Neural progenitor cell (in vitro differentiated cells): ENCODE measurements at regions not wholly inside any gene's neighbourhood (a gene's known extent, or its start where the extent isn't known, plus 50 kb on each side); places are given as distances from the start of the nearest gene placed in this dataset.

Experiments used
- DNase-seq: peaks from one replicate; pipeline ENCODE4 v3.0.0-alpha.2; 2016; ENCODE audit warnings: low spot score
- H2AFZ ChIP-seq: fragments of 200-600 bp; sonication (generic); replicated peaks from 2 replicates; pipeline ENCODE4 v1.6.1; 2016; ENCODE audit warnings: antibody characterized with exemption
- H3F3A ChIP-seq: fragments of 200-600 bp; sonication (generic); 2 replicates; pipeline ENCODE4 v1.6.1; 2016; ENCODE audit warnings: antibody characterized with exemption, low read depth
- H3K27ac ChIP-seq: fragments of 200-600 bp; sonication (generic); 2 replicates; pipeline ENCODE4 v1.5.1; 2016; ENCODE audit warnings: mild to moderate bottlenecking
- H3K27me3 ChIP-seq: fragments of 200-600 bp; sonication (generic); 2 replicates; pipeline ENCODE4 v1.6.1; 2016; ENCODE audit warnings: mild to moderate bottlenecking, moderate library complexity
- H3K36me3 ChIP-seq: fragments of 200-600 bp; sonication (generic); 2 replicates; pipeline ENCODE4 v1.5.1; 2016
- H3K4me1 ChIP-seq: fragments of 200-600 bp; sonication (generic); 2 replicates; pipeline ENCODE4 v1.6.1; 2016; ENCODE audit warnings: mixed run types
- H3K4me2 ChIP-seq: fragments of 200-600 bp; sonication (generic); 2 replicates; pipeline ENCODE4 v1.6.1; 2016
- H3K4me3 ChIP-seq: fragments of 200-600 bp; sonication (generic); 2 replicates; pipeline ENCODE4 v1.5.1; 2016
- H3K79me2 ChIP-seq: fragments of 200-600 bp; sonication (generic); 2 replicates; pipeline ENCODE4 v1.6.1; 2016; ENCODE audit warnings: low read depth
- H3K9ac ChIP-seq: fragments of 200-600 bp; sonication (generic); 2 replicates; pipeline ENCODE4 v1.6.1; 2016
- H3K9me3 ChIP-seq: fragments of 200-600 bp; sonication (generic); 2 replicates; pipeline ENCODE4 v1.5.1; 2016; ENCODE audit warnings: low read depth
- H4K20me1 ChIP-seq: fragments of 200-600 bp; sonication (generic); 2 replicates; pipeline ENCODE4 v1.6.1; 2016; ENCODE audit warnings: low read depth
- H3K27ac Mint-ChIP-seq: 3 replicates; pipeline ENCODE4 v1.8.0; 2021; ENCODE audit warnings: mixed read lengths
- H3K27me3 Mint-ChIP-seq: 2 replicates; pipeline ENCODE4 v1.8.0; 2022; ENCODE audit warnings: low read depth, mild to moderate bottlenecking, inconsistent platforms, moderate library complexity, mixed read lengths; ENCODE audit not compliant: insufficient read depth
- H3K36me3 Mint-ChIP-seq: 3 replicates; pipeline ENCODE4 v1.8.0; 2021; ENCODE audit warnings: mixed read lengths
- H3K4me1 Mint-ChIP-seq: 3 replicates; pipeline ENCODE4 v1.8.0; 2021; ENCODE audit warnings: mixed read lengths
- H3K4me3 Mint-ChIP-seq: 3 replicates; pipeline ENCODE4 v1.8.0; 2021; ENCODE audit warnings: mild to moderate bottlenecking, moderate library complexity, mixed read lengths
- H3K9me3 Mint-ChIP-seq: 3 replicates; pipeline ENCODE4 v1.8.0; 2020; ENCODE audit warnings: mixed read lengths
- CTCF ChIP-seq: fragments of 200-600 bp; sonication (generic); IDR thresholded peaks from 2 replicates; pipeline ENCODE4 v1.5.1; 2017; ENCODE audit warnings: antibody characterized with exemption, mild to moderate bottlenecking
- EZH2 ChIP-seq: fragments of 200-600 bp; sonication (generic); IDR thresholded peaks from 2 replicates; pipeline ENCODE4 v1.6.1; 2017; ENCODE audit warnings: antibody characterized with exemption, mild to moderate bottlenecking, moderate library complexity
- EZH2phosphoT487 ChIP-seq: fragments of 200-600 bp; sonication (generic); IDR thresholded peaks from 2 replicates; pipeline ENCODE4 v1.6.1; 2017; ENCODE audit warnings: antibody characterized with exemption

DNA sequence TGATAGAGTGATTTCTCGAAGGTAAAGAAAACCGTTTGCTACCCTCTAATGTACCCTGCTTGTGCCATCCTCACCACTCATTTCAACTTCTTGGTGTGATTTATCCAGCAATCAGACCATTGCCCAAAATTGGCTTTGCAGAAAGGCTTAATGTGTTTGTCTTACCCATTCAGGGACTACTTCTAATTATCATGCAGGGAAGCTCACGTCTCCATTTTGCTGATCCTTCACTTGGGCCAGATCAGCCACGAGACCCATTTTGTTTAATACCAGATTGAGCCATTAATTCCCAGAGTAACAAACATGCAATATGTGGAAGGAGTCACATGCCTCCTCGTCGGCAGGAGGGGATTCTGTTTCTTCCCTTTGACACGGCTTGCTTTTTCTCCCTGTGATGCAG is 51.1 kb upstream of the CRY1 start:
- Mint-ChIP-seq H3K27ac (no peak overlapping the region), H3K36me3 (no peaks in the 10 kb centered on the region), H3K4me1 (no peaks in the 10 kb centered on the region), H3K27me3 (peaks cover 3% of the 10 kb centered on the region), H3K9me3 (no peaks in the 10 kb centered on the region), H3K4me3 (no peak overlapping the region)
- Histone ChIP-seq H4K20me1 (no peaks in the 10 kb centered on the region), H3K4me2 (no peak overlapping the region), H3K4me3 (no peak overlapping the region), H3F3A (no peaks in the 10 kb centered on the region), H2AFZ (peak overlapping the region; percentile 57), H3K4me1 (peaks cover 14% of the 10 kb centered on the region), H3K27me3 (no peaks in the 10 kb centered on the region), H3K79me2 (no peaks in the 10 kb centered on the region), H3K27ac (no peak overlapping the region), H3K9ac (no peak overlapping the region), H3K36me3 (no peaks in the 10 kb centered on the region), H3K9me3 (no peaks in the 10 kb centered on the region)
- no peak for TF ChIP-seq EZH2
- no peak for TF ChIP-seq CTCF
- TF ChIP-seq EZH2phosphoT487 = no peak
- no peak for DNase-seq

GRCh38 chr12:107144990-107145389 is 51.6 kb upstream of the CRY1 start:
- Mint-ChIP-seq H3K9me3 (no peaks in the 10 kb centered on the region), H3K4me1 (no peaks in the 10 kb centered on the region), H3K27me3 (peaks cover 3% of the 10 kb centered on the region), H3K4me3 (no peak overlapping the region), H3K27ac (no peak overlapping the region), H3K36me3 (no peaks in the 10 kb centered on the region)
- Histone ChIP-seq H4K20me1 (no peaks in the 10 kb centered on the region), H3K79me2 (no peaks in the 10 kb centered on the region), H3K4me3 (no peak overlapping the region), H3K36me3 (no peaks in the 10 kb centered on the region), H3K9ac (no peak overlapping the region), H3K27ac (no peak overlapping the region), H3F3A (no peaks in the 10 kb centered on the region), H3K27me3 (no peaks in the 10 kb centered on the region), H2AFZ (no peak overlapping the region), H3K4me2 (no peak overlapping the region), H3K4me1 (peaks cover 14% of the 10 kb centered on the region), H3K9me3 (no peaks in the 10 kb centered on the region)
- peak; percentile 24 for DNase-seq
- no peak for TF ChIP-seq CTCF
- TF ChIP-seq EZH2 = no peak
- TF ChIP-seq EZH2phosphoT487 = no peak

DNA sequence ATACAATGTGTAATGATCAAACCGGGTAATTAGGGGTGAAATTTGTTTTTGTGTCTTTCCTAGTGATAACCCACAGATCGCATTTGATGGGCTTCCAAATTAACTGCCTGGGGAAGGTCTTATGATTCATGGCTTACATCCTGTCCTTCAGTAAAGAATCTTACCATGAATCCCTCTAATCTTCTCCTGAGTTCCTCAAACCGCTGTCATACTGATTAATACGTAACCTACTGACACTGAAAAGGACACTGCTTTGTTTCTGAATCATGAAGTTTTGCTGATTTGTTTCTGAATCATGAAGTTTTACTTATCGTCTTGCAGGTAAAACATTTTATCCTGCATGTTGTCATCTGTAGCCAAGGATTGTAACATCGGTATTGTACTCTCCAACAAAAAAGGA is 52.0 kb upstream of the CRY1 start:
- H3K36me3 Mint-ChIP-seq = no peaks in the 10 kb centered on the region
- Histone ChIP-seq H3K4me3 (no peak overlapping the region), H4K20me1 (no peaks in the 10 kb centered on the region), H3K9ac (no peak overlapping the region), H3F3A (no peaks in the 10 kb centered on the region), H3K4me2 (no peak overlapping the region), H3K36me3 (no peaks in the 10 kb centered on the region), H3K27me3 (no peaks in the 10 kb centered on the region), H3K9me3 (no peaks in the 10 kb centered on the region), H3K79me2 (no peaks in the 10 kb centered on the region), H3K27ac (no peak overlapping the region), H2AFZ (no peak overlapping the region), H3K4me1 (peaks cover 14% of the 10 kb centered on the region)
- no peak for TF ChIP-seq EZH2
- no peak for TF ChIP-seq EZH2phosphoT487
- TF ChIP-seq CTCF = no peak
- H3K4me3 Mint-ChIP-seq = no peak overlapping the region
- DNase-seq = no peak
- H3K27ac Mint-ChIP-seq = no peak overlapping the region
- H3K4me1 Mint-ChIP-seq = no peaks in the 10 kb centered on the region
- no peaks in the 10 kb centered on the region for H3K9me3 Mint-ChIP-seq
- H3K27me3 Mint-ChIP-seq = peaks cover 3% of the 10 kb centered on the region

GRCh38 chr12:107148107-107148506 is 54.8 kb upstream of the CRY1 start:
- Histone ChIP-seq H2AFZ (no peak overlapping the region), H4K20me1 (no peaks in the 10 kb centered on the region), H3K4me2 (no peak overlapping the region), H3K27ac (no peak overlapping the region), H3F3A (no peaks in the 10 kb centered on the region), H3K4me1 (peaks cover 14% of the 10 kb centered on the region), H3K9me3 (no peaks in the 10 kb centered on the region), H3K9ac (no peak overlapping the region), H3K36me3 (no peaks in the 10 kb centered on the region), H3K4me3 (no peak overlapping the region), H3K79me2 (no peaks in the 10 kb centered on the region), H3K27me3 (no peaks in the 10 kb centered on the region)
- no peaks in the 10 kb centered on the region for H3K4me1 Mint-ChIP-seq
- TF ChIP-seq EZH2 = no peak
- no peak for TF ChIP-seq EZH2phosphoT487
- no peak for TF ChIP-seq CTCF
- H3K4me3 Mint-ChIP-seq = no peak overlapping the region
- no peak for DNase-seq
- peaks cover 2% of the 10 kb centered on the region for H3K27me3 Mint-ChIP-seq
- no peaks in the 10 kb centered on the region for H3K36me3 Mint-ChIP-seq
- no peak overlapping the region for H3K27ac Mint-ChIP-seq
- peaks cover 2% of the 10 kb centered on the region for H3K9me3 Mint-ChIP-seq
